Nephron progenitor cell (in vitro differentiated cells): ENCODE measurements at regions not wholly inside any gene's neighbourhood (a gene's known extent, or its start where the extent isn't known, plus 50 kb on each side); places are given as distances from the start of the nearest gene placed in this dataset.
"Not testable (repeated sequence)": the region's sequence is repeated elsewhere in the genome, so short reads cannot be mapped to it uniquely, and the experiment has no call there.

Experiments used
- DNase-seq: peaks from one replicate; pipeline ENCODE4 v3.0.0; 2021
- H3K27ac Mint-ChIP-seq: 2 replicates; pipeline ENCODE4 v1.8.0; 2021; ENCODE audit warnings: mild to moderate bottlenecking, moderate library complexity, mixed read lengths
- H3K27me3 Mint-ChIP-seq: 2 replicates; pipeline ENCODE4 v1.8.0; 2021; ENCODE audit warnings: mild to moderate bottlenecking, low read depth, mixed read lengths; ENCODE audit not compliant: poor library complexity
- H3K36me3 Mint-ChIP-seq: 2 replicates; pipeline ENCODE4 v1.8.0; 2021; ENCODE audit warnings: low read depth, mixed read lengths
- H3K4me1 Mint-ChIP-seq: 2 replicates; pipeline ENCODE4 v1.8.0; 2021; ENCODE audit warnings: mixed read lengths
- H3K4me3 Mint-ChIP-seq: 2 replicates; pipeline ENCODE4 v1.8.0; 2021; ENCODE audit warnings: mild to moderate bottlenecking, moderate library complexity, mixed read lengths
- H3K9me3 Mint-ChIP-seq: 2 replicates; pipeline ENCODE4 v1.8.0; 2021; ENCODE audit warnings: mild to moderate bottlenecking, moderate library complexity, mixed read lengths
- TF ChIP-seq, protein P1 (sequence below): fragments of 200-600 bp; sonication (generic); IDR thresholded peaks from 2 replicates; pipeline ENCODE4 v1.5.0; 2021; ENCODE audit warnings: antibody characterized with exemption

DNA sequence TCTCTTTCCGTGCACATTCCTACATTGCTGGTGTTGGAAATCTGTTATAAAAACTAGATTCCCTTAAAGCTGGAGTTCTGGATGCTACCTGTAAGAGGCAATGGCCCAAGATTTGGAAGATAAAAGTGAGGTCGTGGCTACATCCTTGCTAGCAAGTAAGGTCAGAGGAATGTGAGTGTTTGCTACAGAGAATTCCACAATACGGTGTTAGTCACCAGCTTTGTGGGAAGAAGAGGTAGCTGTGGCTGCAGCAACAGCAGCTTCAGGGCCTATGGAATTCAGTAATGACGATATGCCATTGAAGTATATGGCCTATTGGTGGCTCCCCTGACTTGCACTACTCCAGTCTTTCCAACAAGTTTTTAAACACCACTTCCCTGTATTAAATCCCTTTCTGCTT, 227.7 kb upstream of the TMEM260 start:
- no peak for DNase-seq
- Mint-ChIP-seq H3K36me3 (peaks cover 30% of the 10 kb centered on the region), H3K4me1 (no peaks in the 10 kb centered on the region), H3K4me3 (no peak overlapping the region), H3K27ac (no peak overlapping the region), H3K9me3 (peaks cover 33% of the 10 kb centered on the region), H3K27me3 (no peaks in the 10 kb centered on the region)
- TF ChIP-seq, protein P1, sequence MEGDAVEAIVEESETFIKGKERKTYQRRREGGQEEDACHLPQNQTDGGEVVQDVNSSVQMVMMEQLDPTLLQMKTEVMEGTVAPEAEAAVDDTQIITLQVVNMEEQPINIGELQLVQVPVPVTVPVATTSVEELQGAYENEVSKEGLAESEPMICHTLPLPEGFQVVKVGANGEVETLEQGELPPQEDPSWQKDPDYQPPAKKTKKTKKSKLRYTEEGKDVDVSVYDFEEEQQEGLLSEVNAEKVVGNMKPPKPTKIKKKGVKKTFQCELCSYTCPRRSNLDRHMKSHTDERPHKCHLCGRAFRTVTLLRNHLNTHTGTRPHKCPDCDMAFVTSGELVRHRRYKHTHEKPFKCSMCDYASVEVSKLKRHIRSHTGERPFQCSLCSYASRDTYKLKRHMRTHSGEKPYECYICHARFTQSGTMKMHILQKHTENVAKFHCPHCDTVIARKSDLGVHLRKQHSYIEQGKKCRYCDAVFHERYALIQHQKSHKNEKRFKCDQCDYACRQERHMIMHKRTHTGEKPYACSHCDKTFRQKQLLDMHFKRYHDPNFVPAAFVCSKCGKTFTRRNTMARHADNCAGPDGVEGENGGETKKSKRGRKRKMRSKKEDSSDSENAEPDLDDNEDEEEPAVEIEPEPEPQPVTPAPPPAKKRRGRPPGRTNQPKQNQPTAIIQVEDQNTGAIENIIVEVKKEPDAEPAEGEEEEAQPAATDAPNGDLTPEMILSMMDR: no peak

DNA sequence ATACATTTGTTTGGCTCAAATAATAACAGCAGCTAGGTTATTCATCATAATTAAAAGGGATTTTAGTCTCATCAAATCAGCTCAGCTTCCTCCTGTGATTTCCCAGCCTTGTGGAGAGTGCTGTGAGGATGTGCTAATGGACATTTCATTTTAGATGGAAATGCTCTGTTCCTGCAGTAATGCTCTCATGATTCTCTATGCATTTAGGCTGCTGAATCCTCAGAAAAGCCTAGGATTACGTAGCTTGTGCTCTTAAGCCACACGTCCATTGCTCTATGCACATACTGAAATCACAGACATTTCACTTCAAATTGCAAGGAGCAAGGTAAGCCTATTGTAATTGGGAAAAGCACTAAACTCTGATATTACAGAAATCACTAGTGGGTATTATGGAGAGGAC, 226.6 kb upstream of the TMEM260 start:
- no peaks in the 10 kb centered on the region for H3K27me3 Mint-ChIP-seq
- peaks cover 29% of the 10 kb centered on the region for H3K9me3 Mint-ChIP-seq
- no peak overlapping the region for H3K27ac Mint-ChIP-seq
- no peak for DNase-seq
- H3K4me1 Mint-ChIP-seq: no peaks in the 10 kb centered on the region
- TF ChIP-seq, protein P1: no peak
- peaks cover 23% of the 10 kb centered on the region for H3K36me3 Mint-ChIP-seq
- H3K4me3 Mint-ChIP-seq: no peak overlapping the region

DNA sequence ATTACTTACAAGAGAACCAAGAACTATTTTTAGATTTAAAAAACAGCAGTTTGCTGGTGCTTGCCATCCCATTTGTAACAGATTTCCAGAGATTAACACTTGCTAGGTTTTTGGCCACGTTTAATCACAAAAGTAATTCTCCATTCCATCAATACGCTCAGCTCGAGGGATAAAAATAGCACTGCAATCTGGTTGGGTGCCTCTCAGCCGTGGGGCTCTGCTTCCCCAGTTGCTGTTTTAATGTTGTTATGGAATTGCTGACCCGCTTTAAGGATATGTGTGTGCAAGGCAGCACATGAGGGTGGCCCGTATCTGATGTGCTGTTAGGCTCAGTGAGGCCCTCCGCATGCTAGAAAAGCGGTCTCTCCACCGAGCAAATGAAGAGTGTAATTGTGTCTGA, 222.2 kb upstream of the TMEM260 start:
- Mint-ChIP-seq H3K9me3 (peaks cover 6% of the 10 kb centered on the region), H3K4me1 (no peaks in the 10 kb centered on the region), H3K27ac (no peak overlapping the region), H3K27me3 (peaks cover 3% of the 10 kb centered on the region), H3K4me3 (no peak overlapping the region), H3K36me3 (no peaks in the 10 kb centered on the region)
- DNase-seq: no peak
- TF ChIP-seq, protein P1: no peak

DNA sequence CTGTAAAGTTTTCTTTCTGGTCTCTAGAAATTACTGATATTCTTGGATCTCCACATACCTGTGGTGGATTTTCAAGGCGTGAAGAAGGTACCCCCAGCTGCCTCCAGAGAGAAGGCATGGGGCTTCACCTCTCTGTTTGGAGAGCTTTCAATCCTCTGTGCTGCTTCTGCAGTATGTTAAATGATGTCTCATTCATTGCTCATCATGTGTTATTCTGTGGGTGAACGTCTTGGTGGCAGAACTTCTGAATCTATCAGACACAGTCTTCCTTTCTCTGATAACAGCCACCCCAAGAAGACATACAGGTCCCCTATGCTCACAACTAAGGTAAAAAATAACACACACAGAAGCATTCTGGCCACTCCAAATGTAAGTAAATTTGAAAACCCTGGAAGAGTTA, 221.3 kb upstream of the TMEM260 start:
- Mint-ChIP-seq H3K27me3 (peaks cover 3% of the 10 kb centered on the region), H3K27ac (no peak overlapping the region), H3K9me3 (peaks cover 9% of the 10 kb centered on the region), H3K4me1 (no peaks in the 10 kb centered on the region), H3K4me3 (no peak overlapping the region), H3K36me3 (no peaks in the 10 kb centered on the region)
- TF ChIP-seq, protein P1: no peak
- no peak for DNase-seq

DNA sequence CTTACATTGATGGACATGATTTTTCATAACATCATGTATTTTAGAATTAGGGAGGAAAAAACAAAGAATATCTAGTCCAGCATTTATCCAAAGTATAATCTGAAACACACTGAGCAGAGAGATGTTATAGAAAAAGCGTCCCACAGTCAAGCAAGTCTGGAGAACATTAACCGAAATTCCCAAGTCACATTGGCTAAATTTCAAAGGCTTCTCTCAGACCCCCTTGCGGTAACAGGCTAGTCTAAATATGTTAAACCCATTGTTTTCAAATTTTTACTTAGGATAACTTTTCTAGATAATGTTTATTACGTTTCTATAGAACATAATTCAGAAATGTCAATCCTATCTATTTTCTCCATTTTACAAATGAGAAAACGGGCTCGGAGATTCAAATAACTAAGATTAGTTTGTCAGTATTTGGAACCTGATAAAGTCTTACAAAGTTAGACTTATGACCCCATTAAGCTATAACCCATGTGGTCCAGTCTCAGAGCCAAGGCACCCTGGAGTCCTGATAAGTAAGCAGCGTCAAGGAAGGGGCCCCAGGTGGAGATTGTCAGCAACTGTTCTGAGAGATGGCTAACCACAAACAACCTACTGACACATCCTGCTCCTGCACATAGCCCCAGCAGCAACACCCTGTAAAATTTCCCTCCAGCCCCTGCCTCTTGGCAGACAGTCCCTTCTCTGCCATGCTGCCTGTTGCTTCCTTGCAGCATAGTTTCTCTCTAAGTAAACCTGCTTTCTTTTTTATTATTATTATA, 220.6 kb upstream of the TMEM260 start:
- Mint-ChIP-seq H3K9me3 (peaks cover 11% of the 10 kb centered on the region), H3K27me3 (peaks cover 3% of the 10 kb centered on the region), H3K27ac (no peak overlapping the region), H3K36me3 (no peaks in the 10 kb centered on the region), H3K4me3 (no peak overlapping the region), H3K4me1 (no peaks in the 10 kb centered on the region)
- TF ChIP-seq, protein P1: no peak
- DNase-seq: no peak

DNA sequence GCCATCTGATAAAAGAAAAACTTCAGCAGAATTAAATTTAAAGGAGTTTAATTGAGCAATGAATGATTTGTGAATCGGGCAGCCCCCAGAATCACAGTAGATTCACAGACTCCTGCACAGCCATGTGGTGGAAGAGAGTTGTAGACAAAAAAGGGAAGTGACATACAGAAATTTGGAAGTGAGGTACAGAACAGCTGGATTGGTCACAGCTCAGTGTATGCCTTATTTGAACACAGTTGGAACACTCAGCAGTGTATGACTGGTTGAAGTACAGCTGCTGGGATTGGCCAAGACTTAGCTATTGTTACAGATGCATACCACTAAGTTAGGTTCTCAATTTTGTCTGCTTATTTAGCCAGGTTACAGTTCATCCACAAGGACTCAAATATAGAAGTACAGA, 213.9 kb upstream of the TMEM260 start:
- not testable (repeated sequence) for H3K4me1 Mint-ChIP-seq, DNase-seq

More for the DNA sequence above, 213.9 kb upstream of the TMEM260 start:
- not testable (repeated sequence) for H3K27ac Mint-ChIP-seq, H3K36me3 Mint-ChIP-seq, H3K4me3 Mint-ChIP-seq, H3K27me3 Mint-ChIP-seq
- H3K9me3 Mint-ChIP-seq: peaks cover 31% of the 10 kb centered on the region
